NOMO-1 (cell line): ENCODE measurements at regions not wholly inside any gene's neighbourhood (a gene's known extent, or its start where the extent isn't known, plus 50 kb on each side); places are given as distances from the start of the nearest gene placed in this dataset.

Experiments
- DNase-seq, 2 experiments: peaks; one replicate each; lab custom pipeline; 2025; ENCODE audit not compliant: unreplicated experiment in 2 of 2; lab: John Stamatoyannopoulos, UW

DNA sequence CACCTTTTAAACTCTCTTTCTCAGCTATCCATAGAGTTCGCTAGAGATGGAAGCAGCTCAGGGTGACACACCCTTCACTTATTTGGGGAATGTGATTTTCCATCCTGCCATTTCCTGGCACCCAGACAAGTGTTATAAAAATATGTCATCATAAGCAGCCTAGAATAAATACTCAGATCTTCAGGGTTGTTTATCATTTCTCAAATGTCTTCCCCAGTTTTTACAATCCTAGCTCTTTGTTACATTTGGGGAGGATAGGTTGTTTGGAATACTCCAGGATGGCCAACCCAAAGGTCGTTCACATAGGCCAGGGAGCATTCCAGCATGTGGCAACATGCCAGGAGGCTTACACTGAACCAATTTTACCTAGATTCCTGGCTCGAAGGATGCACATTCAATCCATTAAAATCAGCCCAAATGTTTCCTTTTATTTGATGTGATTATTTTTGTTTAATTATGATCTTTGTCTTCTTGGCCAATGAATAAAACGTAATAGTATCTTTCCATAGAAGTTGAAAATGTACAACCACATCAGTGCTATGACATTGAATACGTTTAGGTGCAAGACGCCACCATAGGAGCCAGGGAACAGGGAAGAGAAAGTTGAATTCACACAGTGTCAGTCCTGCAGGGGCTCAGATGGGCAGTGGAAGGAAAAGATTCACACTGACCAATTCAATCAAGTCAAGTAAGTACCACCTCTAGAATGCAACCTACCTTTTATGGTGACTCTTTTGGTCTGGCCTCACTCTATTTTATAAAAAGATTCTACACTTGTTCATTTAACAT, 537.7 kb upstream of the MDFIC2 start:
- DNase-seq = no peak

DNA sequence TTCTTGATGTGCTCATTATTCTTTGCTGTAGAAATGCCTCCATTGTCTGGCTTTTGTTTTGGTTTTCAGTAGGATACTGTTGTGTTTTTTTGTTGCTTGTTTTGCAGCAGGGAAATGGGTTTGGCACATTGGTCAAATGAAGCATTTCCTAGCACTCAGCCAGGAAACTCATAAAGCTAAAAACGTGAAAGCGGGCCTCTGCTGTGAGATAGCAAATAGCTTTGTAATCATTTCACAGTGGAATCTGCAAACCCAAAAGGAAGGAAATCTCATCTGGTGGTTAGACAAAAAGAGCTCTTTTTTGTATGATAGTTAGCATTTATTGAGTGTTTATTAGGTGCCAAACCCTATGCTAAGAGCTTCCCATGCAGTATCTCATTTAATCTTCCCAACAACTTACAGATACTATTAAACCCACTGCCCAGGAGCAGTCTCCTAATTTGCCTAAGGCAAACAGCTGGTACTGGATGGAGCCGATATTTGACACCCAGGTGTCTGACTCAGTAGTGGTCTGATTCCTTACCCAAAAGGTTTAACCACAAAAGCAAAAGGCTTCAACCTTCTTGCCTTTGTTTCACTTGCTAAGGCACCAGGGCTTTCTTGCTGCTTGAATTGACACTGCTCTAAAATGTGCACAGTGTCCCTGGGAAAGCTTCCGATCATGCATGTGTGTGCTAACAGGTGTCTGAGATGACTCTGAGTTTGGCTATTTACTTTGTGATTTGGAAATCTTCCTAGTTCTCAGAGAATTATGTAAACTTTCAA, 527.9 kb upstream of the MDFIC2 start:
- no peak for DNase-seq

DNA sequence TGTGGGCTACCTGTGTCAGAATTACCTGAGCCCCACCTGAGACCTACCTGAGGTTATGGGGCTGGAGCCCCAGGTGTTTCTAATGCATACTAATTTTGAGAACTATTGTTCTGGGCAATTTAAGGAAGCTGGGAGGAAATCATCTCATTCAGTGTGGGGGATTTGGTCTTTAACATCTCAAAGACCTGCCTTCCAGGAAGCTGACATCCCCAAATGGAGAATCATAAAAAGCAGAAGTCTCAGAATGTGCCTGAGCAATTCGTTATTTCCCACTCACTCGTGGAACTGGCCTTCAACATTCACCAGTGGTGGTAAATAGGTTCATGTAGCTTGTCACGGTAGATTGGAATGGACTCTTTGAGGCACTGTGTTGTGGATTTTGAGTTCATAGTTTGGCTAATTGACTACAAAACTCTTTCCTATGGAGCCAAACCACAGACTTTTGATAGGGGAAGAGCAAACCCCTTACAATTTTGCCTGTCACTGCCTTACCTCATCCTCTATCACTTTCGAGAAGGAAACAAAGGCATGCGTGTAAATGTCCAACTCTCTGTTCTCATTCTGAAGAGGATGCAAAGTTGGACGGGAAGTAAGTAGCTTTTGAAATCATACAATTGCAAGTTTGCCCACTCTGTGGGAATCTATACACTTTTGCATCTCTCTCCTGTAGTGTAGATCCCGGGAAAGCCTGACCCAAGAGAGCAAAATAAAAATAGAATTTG, 521.0 kb upstream of the MDFIC2 start:
- peak; percentile 13 to 54 for DNase-seq

DNA sequence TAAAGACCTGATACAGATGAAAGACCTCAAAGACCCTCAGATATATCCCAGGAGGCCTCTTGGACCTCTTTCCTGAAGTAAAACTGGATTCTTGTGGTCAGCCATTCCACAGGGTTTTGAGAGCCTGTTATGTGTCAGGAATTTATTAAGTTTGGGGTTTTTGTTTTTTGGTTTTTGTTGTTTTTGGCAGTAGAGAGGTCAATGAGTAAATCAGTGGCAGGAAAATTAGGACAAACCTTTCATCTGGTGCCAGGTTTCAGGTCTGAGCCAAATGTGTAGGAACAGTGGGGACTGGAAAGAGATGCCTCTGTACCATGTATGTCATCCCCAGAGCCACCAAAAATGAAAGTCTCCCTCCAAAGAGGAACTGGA, 520.4 kb upstream of the MDFIC2 start:
- DNase-seq = no peak

DNA sequence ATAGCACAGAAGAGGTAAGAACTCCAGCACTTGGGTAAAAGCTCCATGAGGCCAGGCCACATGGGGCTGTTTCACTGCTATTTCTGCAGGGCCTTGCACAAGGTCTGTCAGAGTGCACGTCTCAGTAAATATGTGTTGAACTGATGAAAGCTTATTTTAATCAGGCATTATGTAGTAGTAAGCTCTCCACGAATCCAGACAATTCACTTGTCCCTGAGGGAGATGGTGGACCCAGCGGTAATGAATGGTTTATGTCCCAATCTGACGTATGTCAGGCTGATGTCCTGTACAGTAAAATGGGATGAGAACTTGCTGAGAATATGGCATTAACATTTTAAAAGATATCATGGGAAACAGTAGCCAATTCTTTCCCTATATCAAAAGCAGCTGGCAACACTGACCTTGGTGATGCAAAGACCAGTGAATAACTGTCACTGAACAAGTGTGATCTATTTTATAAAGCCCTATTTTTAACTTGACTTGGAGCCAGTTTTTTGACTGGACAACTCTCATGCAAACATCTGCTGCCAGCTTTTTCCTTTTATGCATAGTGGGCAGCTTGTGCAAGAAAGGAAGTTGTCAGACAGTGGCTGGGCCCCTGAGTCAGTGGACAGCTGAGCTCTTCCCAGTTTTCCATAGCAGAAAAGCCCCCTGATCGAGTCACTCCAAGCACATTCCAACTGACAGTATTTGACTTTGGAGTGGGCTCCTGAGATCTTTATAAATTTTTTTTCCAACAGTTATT, 519.8 kb upstream of the MDFIC2 start:
- DNase-seq = no peak

DNA sequence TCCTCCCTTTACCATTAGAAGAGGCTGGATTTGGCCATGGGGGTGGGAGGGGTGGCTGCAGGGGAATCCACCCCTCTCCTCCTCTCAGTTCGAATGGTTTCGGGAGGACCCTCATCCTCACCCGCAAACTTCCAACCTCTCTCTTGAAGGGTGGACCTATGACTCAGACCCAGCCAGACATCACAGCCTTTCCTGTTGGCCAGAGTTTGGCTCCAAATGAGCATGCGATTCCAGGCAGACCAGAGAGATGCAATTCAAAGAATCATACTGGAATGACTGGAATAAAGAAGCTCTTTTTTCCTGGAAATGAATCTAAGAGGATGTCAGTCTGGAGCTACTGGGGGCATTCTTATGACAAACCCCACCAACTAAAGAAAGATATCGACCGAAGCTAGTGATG, 516.7 kb upstream of the MDFIC2 start:
- no peak for DNase-seq

DNA sequence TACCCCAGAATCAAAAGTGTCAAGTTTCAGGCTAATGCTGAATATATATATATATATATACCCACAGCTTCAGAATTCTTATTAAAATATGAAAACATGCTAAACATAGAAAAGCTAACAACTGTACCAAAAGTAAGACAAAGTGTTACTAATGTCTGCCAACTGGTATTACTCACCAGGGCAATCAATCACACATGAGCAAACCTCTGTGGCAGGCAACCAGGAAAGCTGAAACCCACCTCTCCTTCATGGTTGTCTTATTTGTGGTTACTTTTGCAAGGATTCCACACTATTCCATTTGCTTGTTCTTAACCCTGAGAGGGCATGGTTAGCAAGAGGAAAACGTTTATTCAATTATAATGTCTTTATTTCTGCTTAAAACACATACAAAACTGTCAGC, 512.3 kb upstream of the MDFIC2 start:
- DNase-seq = no peak

DNA sequence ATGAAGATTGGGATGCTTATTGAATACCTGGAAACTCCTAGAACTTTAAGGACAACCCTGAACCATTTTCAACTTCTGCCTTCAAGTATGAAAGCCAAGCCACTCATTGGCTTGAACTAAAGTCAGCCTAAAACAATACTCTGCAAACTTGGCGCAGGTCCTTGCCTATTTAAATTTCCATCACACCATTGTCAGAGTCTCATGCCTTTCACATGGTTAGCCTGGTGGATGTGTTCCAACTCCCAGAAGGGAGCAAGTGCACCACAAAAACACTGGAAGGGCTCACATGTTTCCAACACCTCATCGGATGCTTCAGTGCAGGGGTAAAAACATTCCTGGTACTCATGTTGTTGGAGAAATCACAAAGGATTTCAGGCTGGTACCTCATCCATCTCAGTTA, 511.6 kb upstream of the MDFIC2 start:
- no peak for DNase-seq

DNA sequence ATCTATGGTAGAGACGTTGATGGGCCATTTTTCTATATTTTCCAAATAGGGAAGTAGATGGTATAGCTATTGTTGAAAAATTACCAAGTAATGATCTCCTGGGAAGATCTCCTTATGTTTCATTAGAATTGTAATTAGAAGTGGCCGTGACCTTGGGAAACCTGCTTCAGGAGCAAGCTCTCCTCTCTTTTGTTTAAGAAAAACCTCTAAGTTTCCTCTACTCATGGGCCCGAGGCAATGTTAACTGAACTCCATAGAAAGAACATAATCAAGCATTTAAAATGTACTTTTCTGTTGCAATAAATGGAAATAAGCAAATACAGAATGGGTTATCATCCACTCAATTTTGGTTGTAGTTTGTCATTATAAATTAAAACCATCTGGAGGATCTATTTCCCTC, 511.2 kb upstream of the MDFIC2 start:
- no peak for DNase-seq

DNA sequence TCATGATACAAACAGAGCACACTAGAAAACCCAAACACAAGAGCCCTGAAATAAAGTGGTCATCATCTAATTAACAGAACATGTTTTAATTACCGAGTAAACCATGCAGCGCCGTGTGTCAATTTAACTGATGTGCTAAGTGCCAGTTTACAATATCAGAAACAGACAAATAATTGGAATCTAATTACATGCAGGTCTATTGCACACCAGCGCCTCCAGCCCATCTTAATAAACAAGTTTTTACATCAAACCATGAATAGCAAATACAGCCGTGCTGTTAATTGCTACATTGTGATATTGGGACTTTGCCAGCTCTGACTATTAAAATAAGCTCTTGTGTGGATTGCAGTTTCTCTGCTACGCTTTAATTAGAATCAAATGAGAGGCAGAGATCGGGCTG, 510.2 kb upstream of the MDFIC2 start:
- DNase-seq = no peak

DNA sequence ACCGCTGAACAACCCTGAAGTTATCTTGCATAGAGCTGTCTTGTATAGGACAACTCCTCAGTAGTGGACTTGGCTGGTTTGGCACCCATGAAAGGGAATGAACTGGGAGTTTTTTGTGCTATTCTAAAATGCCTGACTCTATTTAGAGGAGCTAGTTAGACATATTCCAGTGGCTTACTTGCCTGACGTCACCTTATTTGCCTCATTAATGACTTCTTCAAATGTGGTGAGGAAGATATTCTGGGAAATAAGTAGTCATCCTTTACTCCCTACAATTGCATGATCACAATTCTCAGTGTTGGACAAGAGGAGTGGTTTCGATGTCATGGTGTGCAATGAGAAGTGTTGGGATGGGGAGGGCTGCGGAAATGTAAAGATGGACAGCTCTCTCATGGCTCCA, 509.2 kb upstream of the MDFIC2 start:
- no peak for DNase-seq

DNA sequence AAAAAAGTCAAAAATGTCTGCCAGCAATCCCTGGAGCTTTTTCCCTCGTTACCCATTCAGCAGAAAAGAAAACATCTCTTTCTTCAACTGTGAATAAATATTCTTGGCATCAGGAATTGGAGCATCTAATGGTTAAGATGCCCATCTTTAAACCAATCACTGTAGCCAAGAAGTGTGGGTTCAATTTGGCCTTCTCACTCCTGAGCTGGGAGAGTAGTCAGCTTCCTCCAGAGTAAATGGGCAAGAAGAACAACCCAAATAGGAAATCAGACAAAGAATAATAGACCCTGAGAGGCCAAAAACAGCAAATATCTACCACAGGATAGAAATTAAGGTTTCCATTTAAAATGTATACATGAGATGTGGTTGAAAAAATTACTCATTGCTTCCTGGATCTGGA, 508.0 kb upstream of the MDFIC2 start:
- DNase-seq = no peak

DNA sequence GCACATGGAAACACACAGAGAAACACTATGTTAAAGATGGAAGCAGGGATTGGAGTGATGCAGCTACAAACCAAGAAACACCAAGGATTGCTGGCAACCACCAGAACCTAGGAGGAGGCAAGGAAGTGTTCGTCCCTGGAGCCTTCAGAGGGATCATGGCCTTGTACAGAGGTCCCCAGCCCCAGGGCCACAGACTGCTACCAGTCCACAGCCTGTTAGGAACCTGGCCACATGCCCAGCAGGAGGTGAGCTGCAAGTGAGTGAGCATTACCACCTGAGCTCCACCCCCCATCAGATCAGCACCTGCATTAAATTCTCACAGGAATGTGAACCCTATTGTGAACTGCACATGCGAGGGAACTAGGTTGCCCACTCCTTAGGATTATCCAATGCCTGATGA, 505.7 kb upstream of the MDFIC2 start:
- no peak for DNase-seq

DNA sequence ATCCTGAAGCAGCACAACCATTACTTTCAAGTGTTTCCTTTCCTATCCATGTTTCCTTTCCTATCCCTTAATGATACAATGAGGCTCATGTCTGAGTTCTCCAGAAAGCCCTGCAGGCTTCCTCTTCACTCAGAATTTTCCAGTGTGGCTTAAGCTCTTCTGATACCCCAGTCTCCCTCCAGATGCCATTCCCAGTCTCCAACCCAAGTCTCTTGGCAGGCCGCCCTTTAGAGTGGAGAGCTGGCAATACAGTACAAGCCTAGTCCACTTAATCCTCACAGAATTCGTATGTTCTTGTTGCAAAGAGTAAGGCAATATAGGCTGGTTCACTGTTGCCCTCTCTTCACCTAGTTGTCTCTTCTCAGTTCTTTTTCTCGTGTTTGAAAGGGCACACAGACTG, 503.9 kb upstream of the MDFIC2 start:
- DNase-seq = no peak

DNA sequence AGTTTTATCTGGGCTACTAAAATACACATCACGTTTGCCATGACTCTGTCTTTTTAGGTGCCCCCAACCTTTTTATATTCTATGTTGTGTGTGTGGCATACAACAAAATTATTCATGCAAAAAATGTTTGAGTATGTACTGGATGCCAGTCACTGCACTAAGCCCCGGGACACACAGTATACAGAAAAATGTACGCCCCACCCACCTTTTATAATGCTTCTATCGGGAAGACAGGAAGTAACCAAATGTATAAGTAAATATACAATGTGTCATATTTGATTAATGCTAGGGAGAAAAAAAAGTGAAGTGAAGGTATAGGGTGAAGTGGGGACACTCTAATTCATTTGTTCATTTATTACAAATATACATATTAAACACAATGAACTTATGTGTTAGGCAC, 503.4 kb upstream of the MDFIC2 start:
- DNase-seq = no peak

DNA sequence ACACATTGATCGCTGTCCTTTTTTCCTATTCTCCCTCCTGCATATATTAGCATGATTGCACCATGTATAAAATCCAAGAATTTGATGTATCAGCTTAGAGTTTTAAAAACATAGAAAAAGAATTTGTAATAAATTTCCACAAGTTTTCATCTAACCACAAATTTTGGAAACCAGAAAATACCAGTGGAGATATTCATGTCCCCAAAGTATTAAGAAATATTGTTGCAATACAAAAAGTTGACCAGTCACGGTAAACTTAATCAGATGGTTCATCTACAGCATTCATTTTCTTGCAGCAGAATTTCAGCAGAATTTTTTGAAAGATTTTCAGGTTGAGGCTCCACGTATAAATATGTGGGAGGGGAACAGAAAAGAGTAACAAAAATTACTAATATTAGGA, 500.9 kb upstream of the MDFIC2 start:
- DNase-seq = no peak

DNA sequence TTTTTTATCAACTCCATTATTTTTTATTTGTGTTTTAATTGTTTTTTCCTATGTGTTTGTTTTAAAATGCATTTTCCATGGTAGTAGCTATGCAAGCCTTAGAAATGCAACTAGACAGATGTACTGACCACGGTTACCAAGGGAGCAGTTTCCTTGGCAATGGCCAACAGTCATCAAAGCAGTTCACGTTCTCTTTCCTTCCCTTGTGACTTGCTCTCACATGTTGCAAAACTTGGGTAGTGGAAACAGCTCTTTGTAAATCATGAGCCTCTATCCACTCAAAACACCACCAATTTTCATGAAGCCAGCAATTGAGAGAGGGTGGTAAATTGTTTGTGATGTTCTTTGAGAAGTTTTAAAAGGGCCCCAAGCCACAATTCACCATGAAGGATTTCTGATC, 499.4 kb upstream of the MDFIC2 start:
- DNase-seq = no peak

DNA sequence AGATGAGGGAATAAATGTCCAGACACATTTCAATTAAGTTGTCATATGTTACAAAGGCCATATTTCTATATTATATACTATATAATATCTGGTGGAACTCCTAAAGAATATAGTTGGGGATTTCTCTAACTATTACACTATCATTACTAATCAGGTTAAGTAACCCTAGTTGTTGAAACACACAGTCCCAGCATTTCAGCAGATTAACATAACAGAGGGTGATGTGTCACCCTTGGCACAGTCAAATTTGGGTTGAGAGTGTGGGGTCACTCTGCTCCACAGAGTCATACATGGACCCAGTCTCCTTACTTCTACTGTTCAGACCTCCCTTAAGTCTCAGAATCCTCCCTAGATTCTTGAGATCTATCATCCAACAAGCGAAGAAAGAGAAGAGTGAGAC, 496.4 kb upstream of the MDFIC2 start:
- no peak for DNase-seq

DNA sequence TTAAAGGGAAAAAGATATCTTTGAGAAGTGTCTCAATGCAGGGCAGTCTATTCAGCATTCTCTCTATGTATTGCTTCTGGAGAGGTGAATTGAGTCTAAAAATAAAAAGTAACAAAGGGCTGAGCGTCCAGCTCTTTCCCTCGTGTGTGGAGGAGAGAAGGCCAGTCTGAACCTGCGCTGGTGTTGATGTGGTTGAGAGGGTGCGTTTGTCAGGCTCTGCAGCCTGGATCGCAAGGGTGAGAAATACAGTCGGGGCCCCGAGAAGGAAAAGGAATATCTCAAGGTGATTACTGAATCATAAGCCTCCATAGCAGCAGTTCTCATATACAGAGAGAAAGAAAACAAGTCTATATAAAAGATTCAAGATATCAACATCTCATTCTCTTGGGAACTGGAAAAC, 494.1 kb upstream of the MDFIC2 start:
- DNase-seq = no peak

DNA sequence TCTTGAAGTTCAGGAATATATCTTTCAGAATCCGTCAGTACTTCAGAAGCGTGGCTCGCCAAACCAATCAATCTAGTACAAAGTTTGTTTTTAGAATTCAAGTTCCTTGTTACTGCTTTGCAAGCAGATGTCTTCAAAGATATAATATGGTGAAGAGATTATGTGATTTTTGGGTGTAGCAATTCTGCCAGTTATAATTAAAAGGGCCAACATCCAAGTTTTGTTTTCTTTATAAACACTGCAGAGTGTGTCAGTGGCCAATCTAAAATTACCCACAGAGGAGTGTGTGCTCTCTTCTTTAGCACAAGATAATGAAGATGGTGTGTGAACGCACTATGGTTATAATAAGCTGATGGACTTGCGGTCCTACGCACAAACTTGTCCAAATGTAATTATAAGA, 493.6 kb upstream of the MDFIC2 start:
- DNase-seq = no peak
